ENCODE measurements at regions not wholly inside any gene's neighbourhood (a gene's known extent, or its start where the extent isn't known, plus 50 kb on each side); places are given as distances from the start of the nearest gene placed in this dataset.

- TF ChIP-seq, protein P1, sequence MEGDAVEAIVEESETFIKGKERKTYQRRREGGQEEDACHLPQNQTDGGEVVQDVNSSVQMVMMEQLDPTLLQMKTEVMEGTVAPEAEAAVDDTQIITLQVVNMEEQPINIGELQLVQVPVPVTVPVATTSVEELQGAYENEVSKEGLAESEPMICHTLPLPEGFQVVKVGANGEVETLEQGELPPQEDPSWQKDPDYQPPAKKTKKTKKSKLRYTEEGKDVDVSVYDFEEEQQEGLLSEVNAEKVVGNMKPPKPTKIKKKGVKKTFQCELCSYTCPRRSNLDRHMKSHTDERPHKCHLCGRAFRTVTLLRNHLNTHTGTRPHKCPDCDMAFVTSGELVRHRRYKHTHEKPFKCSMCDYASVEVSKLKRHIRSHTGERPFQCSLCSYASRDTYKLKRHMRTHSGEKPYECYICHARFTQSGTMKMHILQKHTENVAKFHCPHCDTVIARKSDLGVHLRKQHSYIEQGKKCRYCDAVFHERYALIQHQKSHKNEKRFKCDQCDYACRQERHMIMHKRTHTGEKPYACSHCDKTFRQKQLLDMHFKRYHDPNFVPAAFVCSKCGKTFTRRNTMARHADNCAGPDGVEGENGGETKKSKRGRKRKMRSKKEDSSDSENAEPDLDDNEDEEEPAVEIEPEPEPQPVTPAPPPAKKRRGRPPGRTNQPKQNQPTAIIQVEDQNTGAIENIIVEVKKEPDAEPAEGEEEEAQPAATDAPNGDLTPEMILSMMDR (IDR thresholded peaks at IDR 0.05; ENCODE audit: control insufficient read depth, insufficient read depth, low read depth, low read length, missing control alignments): no peak
- H3K4me3 ChIP-seq (ENCODE audit: control insufficient read depth, low read depth, low read length): no peak overlapping the region
- no peak for DNase-seq (ENCODE audit: low read depth)
These were observed 159.5 kb upstream of the NRP1 start for GRCh38 chr10:33493978-33494377.

DNA sequence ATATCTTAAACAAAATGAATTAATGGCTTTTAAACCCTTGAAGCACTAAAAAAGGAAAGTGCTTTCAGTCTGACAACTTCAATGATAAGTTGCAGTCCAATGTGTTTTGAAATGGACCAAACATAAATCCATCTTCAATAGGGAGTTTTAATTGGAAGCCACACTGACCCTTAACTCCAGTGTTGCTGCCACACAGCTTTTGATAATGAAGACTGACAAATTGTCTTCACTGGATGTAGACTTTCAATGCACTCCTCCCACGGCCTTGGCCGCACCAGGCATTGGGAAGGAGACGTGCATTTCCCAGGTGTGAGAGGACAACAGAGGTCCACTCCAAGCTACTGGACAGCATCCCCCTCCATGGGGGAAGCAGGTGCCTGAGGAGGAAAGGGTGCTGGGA is 159.0 kb upstream of the NRP1 start:
- no peak for DNase-seq (ENCODE audit: low read depth)
- TF ChIP-seq, protein P1 (IDR thresholded peaks at IDR 0.05; ENCODE audit: control insufficient read depth, insufficient read depth, low read depth, low read length, missing control alignments): no peak
- H3K4me3 ChIP-seq (ENCODE audit: control insufficient read depth, low read depth, low read length): no peak overlapping the region

- no peak overlapping the region for H3K4me3 ChIP-seq (ENCODE audit: control insufficient read depth, low read depth, low read length)
- no peak for DNase-seq (ENCODE audit: low read depth)
- TF ChIP-seq, protein P1 (IDR thresholded peaks at IDR 0.05; ENCODE audit: control insufficient read depth, insufficient read depth, low read depth, low read length, missing control alignments): no peak
These were observed 158.4 kb upstream of the NRP1 start for GRCh38 chr10:33492701-33493345.

DNA sequence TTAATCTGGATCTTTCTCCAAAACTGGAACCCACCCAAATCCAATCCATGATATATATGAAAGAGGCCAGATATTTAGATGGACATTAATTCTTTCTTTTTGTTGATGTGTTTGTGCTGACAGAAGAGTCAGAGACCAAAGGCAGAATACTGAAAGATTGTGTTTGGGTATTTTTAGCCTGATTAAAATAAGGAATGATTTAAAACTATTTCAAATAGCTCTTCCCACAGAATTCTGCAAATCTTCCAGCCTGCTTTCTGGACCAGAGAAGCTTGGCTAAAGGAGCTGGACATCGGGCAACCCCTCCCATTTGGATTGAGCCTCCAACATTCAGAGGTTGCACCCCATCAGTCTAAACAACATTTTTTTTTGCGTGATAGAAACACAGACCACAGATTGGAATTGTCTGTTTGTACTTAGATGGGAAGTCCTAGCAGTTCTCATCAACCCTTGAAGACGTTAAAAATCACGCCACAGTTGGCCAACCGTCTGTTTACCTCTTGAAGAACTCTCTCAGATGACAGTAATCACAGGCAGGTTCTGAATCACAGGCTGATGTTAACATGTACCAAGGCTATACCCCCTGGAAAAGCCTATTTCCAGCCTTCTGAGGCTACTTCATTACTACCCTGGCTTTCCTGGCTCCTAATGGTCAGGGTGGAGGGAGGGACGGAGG is 155.2 kb upstream of the NRP1 start:
- TF ChIP-seq, protein P1 (IDR thresholded peaks at IDR 0.05; ENCODE audit: control insufficient read depth, insufficient read depth, low read depth, low read length, missing control alignments): no peak
- DNase-seq (ENCODE audit: low read depth): no peak
- no peak overlapping the region for H3K4me3 ChIP-seq (ENCODE audit: control insufficient read depth, low read depth, low read length)

GRCh38 chr10:33487014-33487776 is 152.7 kb upstream of the NRP1 start:
- DNase-seq (ENCODE audit: low read depth): no peak
- H3K4me3 ChIP-seq (ENCODE audit: control insufficient read depth, low read depth, low read length): no peak overlapping the region
- TF ChIP-seq, protein P1 (IDR thresholded peaks at IDR 0.05; ENCODE audit: control insufficient read depth, insufficient read depth, low read depth, low read length, missing control alignments): peak; percentile 26

GRCh38 chr10:33485276-33485675 is 150.8 kb upstream of the NRP1 start:
- no peak for DNase-seq (ENCODE audit: low read depth)
- H3K4me3 ChIP-seq (ENCODE audit: control insufficient read depth, low read depth, low read length): no peak overlapping the region
- TF ChIP-seq, protein P1 (IDR thresholded peaks at IDR 0.05; ENCODE audit: control insufficient read depth, insufficient read depth, low read depth, low read length, missing control alignments): no peak

All from AG09309 (cell line).